ENCODE measurements at regions not wholly inside any gene's neighbourhood (a gene's known extent, or its start where the extent isn't known, plus 50 kb on each side); places are given as distances from the start of the nearest gene placed in this dataset.

GRCh38 chr9:78169125-78169524, 66.8 kb upstream of the CEP78 start:
- ATAC-seq (no peak), DNase-seq (ENCODE audit: low read depth, low spot score) (no peak)
- ChIA-PET RAD21 (ENCODE audit: low non-redundant PET in 1 of 2, low total read pairs in 2 of 2, uncharacterized antibody in 2 of 2, unreplicated experiment in 2 of 2) (no interaction called here), CTCF (no interaction called here), POLR2A (no interaction called here)
- Histone ChIP-seq H4K20me1 (ENCODE audit: insufficient read depth) (no peaks in the 10 kb centered on the region), H3K36me3 (ENCODE audit: control insufficient read depth in 1 of 2, insufficient read depth in 2 of 2, low read length in 2 of 2) (no peaks in the 10 kb centered on the region), H3K27ac (ENCODE audit: low read depth, low read length) (no peak overlapping the region), H3K4me2 (ENCODE audit: low read length) (no peak overlapping the region), H3K79me2 (ENCODE audit: insufficient read depth, low read length) (no peaks in the 10 kb centered on the region), H3K4me3 (replicated peaks in 1 of 2; ENCODE audit: low read depth in 1 of 2, low read length in 2 of 2) (no peak overlapping the region), H3K9ac (ENCODE audit: low read length) (no peak overlapping the region), H3K4me1 (ENCODE audit: control insufficient read depth in 1 of 2, insufficient read depth in 2 of 2, low read length in 2 of 2) (no peaks in the 10 kb centered on the region), H3K9me2 (ENCODE audit: insufficient read depth) (no peaks in the 10 kb centered on the region), H2AFZ (ENCODE audit: low read depth, low read length, poor library complexity, severe bottlenecking) (no peak overlapping the region), H3K27me3 (ENCODE audit: insufficient read depth, low read length) (no peaks in the 10 kb centered on the region), H3K9me3 (ENCODE audit: control insufficient read depth in 1 of 2, insufficient read depth in 1 of 2, low read depth in 1 of 2, low read length in 2 of 2) (no peaks in the 10 kb centered on the region)
- intact Hi-C loops (cut with micrococcal nuclease): no loop called here
- no TSS peak for BruUV-seq (replicated peaks)
- TF ChIP-seq SIN3A (IDR thresholded peaks at IDR 0.05; ENCODE audit: low read depth) (no peak), ZNF274 (IDR thresholded peaks at IDR 0.05; ENCODE audit: low read depth, low read length) (no peak), ZBTB33 (IDR thresholded peaks at IDR 0.05; ENCODE audit: extremely low read depth, insufficient replicate concordance, low read length) (no peak), JUND (IDR thresholded peaks at IDR 0.05) (no peak), REST (IDR thresholded peaks at IDR 0.05; ENCODE audit: low read depth) (no peak), YY1 (IDR thresholded peaks at IDR 0.05; ENCODE audit: extremely low read depth, insufficient replicate concordance, low read depth, low read length) (no peak), CTCF (IDR thresholded peaks at IDR 0.05 in 2 of 3, conservative IDR thresholded peaks at IDR 0.05 in 1 of 3; ENCODE audit: borderline replicate concordance in 1 of 3, insufficient read depth in 1 of 3, low read depth in 2 of 3, low read length in 2 of 3) (no peak), EZH2 (IDR thresholded peaks at IDR 0.05) (no peak), FOSL1 (IDR thresholded peaks at IDR 0.05; ENCODE audit: low read depth) (no peak), SP1 (IDR thresholded peaks at IDR 0.05; ENCODE audit: low read depth) (no peak), ZFX (IDR thresholded peaks at IDR 0.05) (no peak), EGR1 (IDR thresholded peaks at IDR 0.05; ENCODE audit: low read depth) (no peak), POLR2AphosphoS5 (IDR thresholded peaks at IDR 0.05; ENCODE audit: low read depth, low read length) (no peak), POLR2A (IDR thresholded peaks at IDR 0.05; ENCODE audit: borderline replicate concordance, extremely low read depth, insufficient read depth, insufficient read length) (no peak)

Data from HCT116 (cell line).